ENCODE measurements at regions not wholly inside any gene's neighbourhood (a gene's known extent, or its start where the extent isn't known, plus 50 kb on each side); places are given as distances from the start of the nearest gene placed in this dataset.

GRCh38 chr5:72604798-72605154 lies 97.6 kb upstream of the ZNF366 start:
- Mint-ChIP-seq H3K27ac (no peak overlapping the region), H3K4me1 (no peaks in the 10 kb centered on the region), H3K4me3 (no peak overlapping the region), H3K9me3 (no peaks in the 10 kb centered on the region), H3K36me3 (no peaks in the 10 kb centered on the region)
- DNase-seq (ENCODE audit: low spot score in 2 of 2) (no peak), ATAC-seq (no peak)

GRCh38 chr5:72604111-72604797 lies 97.0 kb upstream of the ZNF366 start:
- ATAC-seq: no peak
- no peaks in the 10 kb centered on the region for H3K9me3 Mint-ChIP-seq
- H3K4me1 Mint-ChIP-seq: no peaks in the 10 kb centered on the region
- no peak overlapping the region for H3K4me3 Mint-ChIP-seq
- H3K36me3 Mint-ChIP-seq: no peaks in the 10 kb centered on the region
- no peak overlapping the region for H3K27ac Mint-ChIP-seq
- DNase-seq (ENCODE audit: low spot score in 2 of 2): no peak

GRCh38 chr5:72602696-72603685 lies 95.8 kb upstream of the ZNF366 start:
- H3K27ac Mint-ChIP-seq: no peak overlapping the region
- peaks cover 6% of the 10 kb centered on the region for H3K4me1 Mint-ChIP-seq
- ATAC-seq (no peak), DNase-seq (ENCODE audit: low spot score in 2 of 2) (no peak)
- H3K4me3 Mint-ChIP-seq: no peak overlapping the region
- H3K36me3 Mint-ChIP-seq: no peaks in the 10 kb centered on the region
- H3K9me3 Mint-ChIP-seq: no peaks in the 10 kb centered on the region

- H3K27ac Mint-ChIP-seq: no peak overlapping the region
- H3K4me3 Mint-ChIP-seq: no peak overlapping the region
- H3K4me1 Mint-ChIP-seq: peaks cover 6% of the 10 kb centered on the region
- no peaks in the 10 kb centered on the region for H3K36me3 Mint-ChIP-seq
- H3K9me3 Mint-ChIP-seq: no peaks in the 10 kb centered on the region
- DNase-seq (ENCODE audit: low spot score in 2 of 2) (no peak), ATAC-seq (no peak)
Measured at GRCh38 chr5:72601861-72602260, 94.7 kb upstream of the ZNF366 start.

- DNase-seq (ENCODE audit: low spot score in 2 of 2) (no peak), ATAC-seq (no peak)
Measured at GRCh38 chr5:72600391-72600981, 93.3 kb upstream of the ZNF366 start.

GRCh38 chr5:72599519-72600370 lies 92.5 kb upstream of the ZNF366 start:
- Mint-ChIP-seq H3K27ac (no peak overlapping the region), H3K4me3 (no peak overlapping the region), H3K9me3 (no peaks in the 10 kb centered on the region), H3K4me1 (peaks cover 6% of the 10 kb centered on the region), H3K36me3 (no peaks in the 10 kb centered on the region)
- DNase-seq (ENCODE audit: low spot score in 2 of 2) (no peak), ATAC-seq (no peak)

More at GRCh38 chr5:72600391-72600981, 93.3 kb upstream of the ZNF366 start:
- no peak overlapping the region for H3K4me3 Mint-ChIP-seq
- H3K9me3 Mint-ChIP-seq: no peaks in the 10 kb centered on the region
- no peak overlapping the region for H3K27ac Mint-ChIP-seq
- peaks cover 6% of the 10 kb centered on the region for H3K4me1 Mint-ChIP-seq
- no peaks in the 10 kb centered on the region for H3K36me3 Mint-ChIP-seq

GRCh38 chr5:72599065-72599433 lies 91.8 kb upstream of the ZNF366 start:
- H3K27ac Mint-ChIP-seq: no peak overlapping the region
- H3K36me3 Mint-ChIP-seq: no peaks in the 10 kb centered on the region
- DNase-seq (ENCODE audit: low spot score in 2 of 2): no peak
- H3K9me3 Mint-ChIP-seq: no peaks in the 10 kb centered on the region
- no peak for ATAC-seq
- H3K4me3 Mint-ChIP-seq: no peak overlapping the region
- H3K4me1 Mint-ChIP-seq: peaks cover 6% of the 10 kb centered on the region

- Mint-ChIP-seq H3K9me3 (no peaks in the 10 kb centered on the region), H3K36me3 (no peaks in the 10 kb centered on the region), H3K4me3 (no peak overlapping the region), H3K27ac (no peak overlapping the region), H3K4me1 (peaks cover 6% of the 10 kb centered on the region)
- ATAC-seq (no peak), DNase-seq (ENCODE audit: low spot score in 2 of 2) (no peak)
Measured at GRCh38 chr5:72598401-72599064, 91.3 kb upstream of the ZNF366 start.

GRCh38 chr5:72597456-72597948 lies 90.3 kb upstream of the ZNF366 start:
- no peak overlapping the region for H3K4me3 Mint-ChIP-seq
- ATAC-seq (no peak), DNase-seq (ENCODE audit: low spot score in 2 of 2) (no peak)
- no peaks in the 10 kb centered on the region for H3K36me3 Mint-ChIP-seq
- no peak overlapping the region for H3K27ac Mint-ChIP-seq
- no peaks in the 10 kb centered on the region for H3K9me3 Mint-ChIP-seq
- H3K4me1 Mint-ChIP-seq: peaks cover 6% of the 10 kb centered on the region

- no peaks in the 10 kb centered on the region for H3K9me3 Mint-ChIP-seq
- DNase-seq (ENCODE audit: low spot score in 2 of 2) (no peak), ATAC-seq (no peak)
- H3K36me3 Mint-ChIP-seq: no peaks in the 10 kb centered on the region
- H3K4me1 Mint-ChIP-seq: peaks cover 6% of the 10 kb centered on the region
- H3K27ac Mint-ChIP-seq: no peak overlapping the region
- H3K4me3 Mint-ChIP-seq: no peak overlapping the region
Measured at GRCh38 chr5:72596956-72597355, 89.7 kb upstream of the ZNF366 start.

GRCh38 chr5:72588640-72589039 lies 81.4 kb upstream of the ZNF366 start:
- DNase-seq (ENCODE audit: low spot score in 2 of 2): no peak
- H3K27ac Mint-ChIP-seq: no peak overlapping the region
- no peaks in the 10 kb centered on the region for H3K4me1 Mint-ChIP-seq
- H3K9me3 Mint-ChIP-seq: no peaks in the 10 kb centered on the region
- H3K36me3 Mint-ChIP-seq: no peaks in the 10 kb centered on the region
- no peak for ATAC-seq
- H3K4me3 Mint-ChIP-seq: no peak overlapping the region

GRCh38 chr5:72587661-72588308 lies 80.6 kb upstream of the ZNF366 start:
- Mint-ChIP-seq H3K9me3 (no peaks in the 10 kb centered on the region), H3K27ac (no peak overlapping the region), H3K4me1 (no peaks in the 10 kb centered on the region), H3K4me3 (no peak overlapping the region), H3K36me3 (no peaks in the 10 kb centered on the region)
- ATAC-seq (no peak), DNase-seq (ENCODE audit: low spot score in 2 of 2) (no peak)

GRCh38 chr5:72586788-72587530 lies 79.7 kb upstream of the ZNF366 start:
- ATAC-seq (no peak), DNase-seq (ENCODE audit: low spot score in 2 of 2) (no peak)

More at GRCh38 chr5:72586788-72587530, 79.7 kb upstream of the ZNF366 start:
- H3K4me1 Mint-ChIP-seq: no peaks in the 10 kb centered on the region
- H3K4me3 Mint-ChIP-seq: no peak overlapping the region
- no peaks in the 10 kb centered on the region for H3K36me3 Mint-ChIP-seq
- peaks cover 2% of the 10 kb centered on the region for H3K9me3 Mint-ChIP-seq
- no peak overlapping the region for H3K27ac Mint-ChIP-seq
